HCT116 (cell line): ENCODE measurements at regions not wholly inside any gene's neighbourhood (a gene's known extent, or its start where the extent isn't known, plus 50 kb on each side); places are given as distances from the start of the nearest gene placed in this dataset.

ENCODE experiments used
- CTCF ChIP-seq, 3 experiments: fragments of 200-600 bp in 1 of 3; sonication (generic) in 1 of 3; IDR thresholded peaks in 2 of 3; conservative IDR thresholded peaks in 1 of 3; 2 replicates each; pipeline ENCODE4 v1.5.1; 2012 to 2017; ENCODE audit warnings: low read depth in 2 of 3, low read length in 2 of 3, antibody characterized with exemption in 1 of 3, borderline replicate concordance in 1 of 3, control low read depth in 1 of 3, mild to moderate bottlenecking in 1 of 3, mixed read lengths in 1 of 3, mixed run types in 1 of 3, moderate library complexity in 1 of 3; ENCODE audit not compliant: insufficient read depth in 1 of 3
- EGR1 ChIP-seq: IDR thresholded peaks from 2 replicates; pipeline ENCODE4 v1.6.1; 2012; ENCODE audit warnings: low read depth
- ELF1 ChIP-seq: IDR thresholded peaks from 2 replicates; pipeline ENCODE4 v1.6.1; 2012; ENCODE audit warnings: low read depth, borderline replicate concordance
- EZH2 ChIP-seq: fragments of 200-600 bp; sonication (generic); IDR thresholded peaks from 2 replicates; pipeline ENCODE4 v1.6.1; 2017; ENCODE audit warnings: antibody characterized with exemption, mixed run types
- EZH2phosphoT487 ChIP-seq: fragments of 200-600 bp; IDR thresholded peaks from 2 replicates; pipeline ENCODE4 v1.6.1; 2018; ENCODE audit warnings: antibody characterized with exemption, borderline replicate concordance
- MAX ChIP-seq: IDR thresholded peaks from 2 replicates; pipeline ENCODE4 v1.6.1; 2012
- REST ChIP-seq: IDR thresholded peaks from 2 replicates; pipeline ENCODE4 v1.6.1; 2012; ENCODE audit warnings: low read depth
- SIN3A ChIP-seq: IDR thresholded peaks from 2 replicates; pipeline ENCODE4 v1.6.1; 2012; ENCODE audit warnings: low read depth
- SP1 ChIP-seq: IDR thresholded peaks from 2 replicates; pipeline ENCODE4 v1.6.1; 2012; ENCODE audit warnings: low read depth

GRCh38 chr18:55732227-55733106 lies 144.5 kb upstream of the TCF4 start:
- TF ChIP-seq CTCF (IDR thresholded peaks at IDR 0.05 in 2 of 3, conservative IDR thresholded peaks at IDR 0.05 in 1 of 3; ENCODE audit: borderline replicate concordance in 1 of 3, insufficient read depth in 1 of 3, low read depth in 2 of 3, low read length in 2 of 3) (no peak), EZH2phosphoT487 (no peak), REST (no peak), ELF1 (no peak), EZH2 (no peak), SIN3A (no peak), SP1 (no peak), MAX (no peak), EGR1 (no peak)
